ENCODE measurements at regions not wholly inside any gene's neighbourhood (a gene's known extent, or its start where the extent isn't known, plus 50 kb on each side); places are given as distances from the start of the nearest gene placed in this dataset.

DNA sequence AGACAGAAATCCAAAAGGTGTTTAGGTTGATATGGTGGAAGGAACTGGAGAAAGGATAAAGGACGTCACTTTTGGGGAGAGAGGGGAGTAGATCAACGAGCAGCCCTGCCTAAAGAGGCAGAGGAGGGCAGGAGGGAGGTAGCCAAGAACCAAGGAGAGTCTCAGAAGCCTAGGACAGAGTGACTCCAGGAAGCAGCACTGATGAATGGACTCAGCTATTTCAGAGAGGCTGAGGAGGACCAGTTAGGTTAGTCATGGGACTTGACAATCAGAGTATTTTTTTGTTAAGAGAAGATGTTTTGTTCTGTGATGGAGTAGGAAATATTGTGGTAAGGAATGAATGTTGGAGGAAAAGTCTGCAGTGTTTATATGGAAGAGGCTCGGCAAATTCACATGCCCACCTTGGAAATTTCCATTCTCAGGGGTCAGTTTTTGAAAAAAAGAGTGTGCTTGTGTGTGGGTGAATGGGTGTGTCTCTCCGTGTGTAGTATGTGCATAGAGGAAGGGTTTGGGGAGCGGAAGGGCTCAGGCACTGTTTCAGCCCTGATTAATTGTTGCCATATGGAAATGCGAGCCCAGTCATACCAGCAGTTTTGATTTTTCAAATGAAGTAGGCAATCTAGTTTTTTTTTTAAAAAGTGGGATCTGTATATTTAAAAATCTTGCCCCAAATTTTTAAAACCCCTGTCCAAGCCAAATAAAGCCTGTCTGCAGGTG is 303.6 kb downstream of the SAMD5 start:
- no peak for DNase-seq (ENCODE audit: low read depth)
- no peak overlapping the region for H3K4me3 ChIP-seq (ENCODE audit: low read length)
- TF ChIP-seq, protein P1, sequence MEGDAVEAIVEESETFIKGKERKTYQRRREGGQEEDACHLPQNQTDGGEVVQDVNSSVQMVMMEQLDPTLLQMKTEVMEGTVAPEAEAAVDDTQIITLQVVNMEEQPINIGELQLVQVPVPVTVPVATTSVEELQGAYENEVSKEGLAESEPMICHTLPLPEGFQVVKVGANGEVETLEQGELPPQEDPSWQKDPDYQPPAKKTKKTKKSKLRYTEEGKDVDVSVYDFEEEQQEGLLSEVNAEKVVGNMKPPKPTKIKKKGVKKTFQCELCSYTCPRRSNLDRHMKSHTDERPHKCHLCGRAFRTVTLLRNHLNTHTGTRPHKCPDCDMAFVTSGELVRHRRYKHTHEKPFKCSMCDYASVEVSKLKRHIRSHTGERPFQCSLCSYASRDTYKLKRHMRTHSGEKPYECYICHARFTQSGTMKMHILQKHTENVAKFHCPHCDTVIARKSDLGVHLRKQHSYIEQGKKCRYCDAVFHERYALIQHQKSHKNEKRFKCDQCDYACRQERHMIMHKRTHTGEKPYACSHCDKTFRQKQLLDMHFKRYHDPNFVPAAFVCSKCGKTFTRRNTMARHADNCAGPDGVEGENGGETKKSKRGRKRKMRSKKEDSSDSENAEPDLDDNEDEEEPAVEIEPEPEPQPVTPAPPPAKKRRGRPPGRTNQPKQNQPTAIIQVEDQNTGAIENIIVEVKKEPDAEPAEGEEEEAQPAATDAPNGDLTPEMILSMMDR (conservative IDR thresholded peaks at IDR 0.05; ENCODE audit: low read depth, low read length) = no peak

DNA sequence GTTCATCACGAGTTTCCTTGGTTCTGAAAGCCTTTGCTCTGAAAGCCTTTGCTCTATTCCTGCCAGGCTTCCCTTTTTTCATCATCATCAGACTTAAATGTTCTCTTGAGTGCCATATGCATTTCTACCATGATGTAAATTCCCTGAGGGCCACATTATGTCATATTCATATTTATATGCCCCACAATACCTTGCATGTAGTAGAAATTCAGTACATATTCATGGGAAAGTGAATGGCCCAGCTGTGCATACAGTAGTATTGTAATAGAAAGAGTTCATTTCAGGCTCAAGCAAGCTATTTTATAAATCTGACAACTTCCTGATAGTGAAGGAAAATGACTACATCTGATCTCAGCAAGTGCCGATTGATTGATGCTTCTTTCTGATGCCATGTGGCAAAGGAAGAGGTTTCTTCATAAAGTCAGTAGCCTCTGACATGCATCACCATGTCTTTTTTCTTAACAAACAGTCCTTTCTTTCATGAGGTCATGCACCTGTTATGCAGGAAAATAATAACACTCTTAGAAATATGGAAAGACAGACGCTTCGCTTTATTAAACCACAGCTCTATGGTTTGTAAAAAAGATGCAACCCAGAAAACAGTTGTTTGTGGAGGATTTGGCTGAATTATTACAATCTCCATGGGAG is 308.7 kb downstream of the SAMD5 start:
- H3K4me3 ChIP-seq (ENCODE audit: low read length) = no peak overlapping the region
- TF ChIP-seq, protein P1 (conservative IDR thresholded peaks at IDR 0.05; ENCODE audit: low read depth, low read length) = no peak
- DNase-seq (ENCODE audit: low read depth) = no peak

DNA sequence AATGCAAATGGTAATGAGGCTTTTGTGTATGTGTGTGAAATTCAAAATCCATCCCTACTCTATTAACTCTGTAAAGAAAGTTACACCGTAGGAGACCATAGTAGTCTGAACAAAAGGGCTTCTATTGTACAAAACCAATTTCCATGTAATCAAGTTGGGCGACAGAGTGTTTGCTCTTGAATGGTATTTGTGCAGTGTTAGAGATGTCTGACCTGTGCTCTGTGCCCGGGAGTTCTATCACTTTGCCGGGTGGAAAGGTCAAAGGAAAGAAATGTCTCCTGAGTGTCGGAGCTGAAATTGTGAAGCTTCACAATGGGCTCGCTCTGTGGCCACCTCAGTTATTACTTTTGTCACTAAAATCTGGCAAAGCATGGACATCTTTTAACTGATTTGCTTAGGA is 312.0 kb downstream of the SAMD5 start:
- no peak overlapping the region for H3K4me3 ChIP-seq (ENCODE audit: low read length)
- TF ChIP-seq, protein P1 (conservative IDR thresholded peaks at IDR 0.05; ENCODE audit: low read depth, low read length) = no peak
- DNase-seq (ENCODE audit: low read depth) = no peak

DNA sequence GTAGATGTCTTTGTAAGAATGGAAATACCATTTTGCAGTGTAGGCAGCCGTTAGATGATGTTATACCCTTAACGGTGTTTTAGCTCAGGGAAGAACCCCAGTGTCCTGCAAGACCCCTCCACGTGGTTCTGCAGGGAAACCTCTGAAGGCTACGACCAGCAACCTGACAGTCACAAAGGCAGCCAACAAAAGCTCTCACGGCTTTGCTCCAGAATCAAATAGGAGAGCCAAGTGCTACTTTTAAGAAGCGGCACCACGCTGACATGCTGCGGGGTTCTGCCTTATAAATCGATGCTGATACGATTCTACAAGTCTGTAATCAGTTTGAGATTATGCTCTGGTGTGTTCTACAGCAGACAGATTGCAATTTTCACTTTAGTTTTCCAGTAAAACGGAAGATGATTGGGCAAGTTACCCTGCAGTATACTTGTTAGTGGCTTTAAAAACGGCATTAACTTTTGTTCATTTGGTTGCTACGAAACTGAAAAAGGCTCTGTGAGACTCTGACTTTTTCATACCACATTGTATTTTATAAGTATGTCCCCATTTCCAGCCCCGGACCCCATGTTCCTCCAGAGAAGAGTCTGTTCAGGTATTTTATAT is 312.9 kb downstream of the SAMD5 start:
- TF ChIP-seq, protein P1 (conservative IDR thresholded peaks at IDR 0.05; ENCODE audit: low read depth, low read length) = no peak
- no peak for DNase-seq (ENCODE audit: low read depth)
- peak overlapping the region; percentile 25 for H3K4me3 ChIP-seq (ENCODE audit: low read length)

DNA sequence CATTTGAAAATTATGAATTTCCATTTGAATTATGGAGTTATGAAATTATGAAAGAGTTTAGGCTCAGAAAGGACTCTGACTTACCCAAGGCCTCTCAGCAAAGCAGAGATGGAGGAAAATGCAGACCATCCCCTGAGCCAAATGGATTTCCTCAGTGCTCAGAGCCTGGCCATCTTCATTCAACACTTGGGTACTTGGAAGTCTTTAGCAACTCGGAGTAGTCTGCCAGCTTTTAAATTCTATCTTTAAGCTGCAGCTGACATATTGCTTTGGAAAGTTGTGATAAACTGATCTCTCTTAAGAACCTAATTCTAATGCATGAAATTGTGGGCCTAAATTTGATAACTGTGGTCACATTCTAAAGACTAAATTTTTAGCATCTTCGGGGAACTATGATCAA is 315.4 kb downstream of the SAMD5 start:
- H3K4me3 ChIP-seq (ENCODE audit: low read length) = no peak overlapping the region
- DNase-seq (ENCODE audit: low read depth) = no peak
- TF ChIP-seq, protein P1 (conservative IDR thresholded peaks at IDR 0.05; ENCODE audit: low read depth, low read length) = no peak

DNA sequence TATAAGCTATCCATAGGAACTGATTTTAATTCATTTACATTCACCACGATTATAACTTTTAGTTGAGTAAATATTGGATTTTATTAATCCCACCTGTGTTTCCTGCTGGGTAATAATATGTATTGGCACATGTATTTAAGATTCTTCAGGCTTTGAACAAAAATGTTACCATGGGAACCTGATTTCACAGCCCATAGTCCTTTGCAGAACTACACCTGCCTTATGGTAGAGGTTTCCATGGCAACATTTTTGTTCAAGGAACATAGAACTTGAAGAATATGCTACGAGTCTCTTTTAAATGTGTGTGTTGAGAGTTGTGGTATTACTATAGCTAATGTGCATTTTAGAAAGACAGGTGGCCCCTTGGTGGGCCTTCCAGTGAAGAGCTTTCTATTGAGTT is 317.4 kb downstream of the SAMD5 start:
- TF ChIP-seq, protein P1 (conservative IDR thresholded peaks at IDR 0.05; ENCODE audit: low read depth, low read length) = no peak

More for the DNA sequence above, 317.4 kb downstream of the SAMD5 start:
- H3K4me3 ChIP-seq (ENCODE audit: low read length) = no peak overlapping the region
- DNase-seq (ENCODE audit: low read depth) = no peak

Data from retinal pigment epithelial cell (primary cell).